ES-I3 (cell line): ENCODE measurements at regions not wholly inside any gene's neighbourhood (a gene's known extent, or its start where the extent isn't known, plus 50 kb on each side); places are given as distances from the start of the nearest gene placed in this dataset.

ENCODE experiments used
- H3K36me3 ChIP-seq: 2 replicates; pipeline ENCODE4 v1.6.1; 2013; ENCODE audit warnings: mild to moderate bottlenecking, low read length, control low read depth, moderate library complexity; ENCODE audit not compliant: insufficient read depth
- H3K4me1 ChIP-seq: 2 replicates; pipeline ENCODE4 v1.6.1; 2013; ENCODE audit warnings: mild to moderate bottlenecking, control low read depth, low read length; ENCODE audit not compliant: insufficient read depth
- H3K9ac ChIP-seq: 2 replicates; pipeline ENCODE4 v1.6.1; 2013; ENCODE audit warnings: low read depth, mild to moderate bottlenecking, low read length, moderate library complexity
- H3K9me3 ChIP-seq: 2 replicates; pipeline ENCODE4 v1.6.1; 2013; ENCODE audit warnings: mild to moderate bottlenecking, low read length, moderate library complexity; ENCODE audit not compliant: control insufficient read depth, insufficient read depth

- Histone ChIP-seq H3K36me3 (no peaks in the 10 kb centered on the region), H3K9ac (no peak overlapping the region), H3K9me3 (no peaks in the 10 kb centered on the region), H3K4me1 (no peaks in the 10 kb centered on the region; the same call in 1 of the 2 replicates)
These were observed 171.1 kb upstream of the RBMS1 start for GRCh38 chr2:160664603-160665140.

DNA sequence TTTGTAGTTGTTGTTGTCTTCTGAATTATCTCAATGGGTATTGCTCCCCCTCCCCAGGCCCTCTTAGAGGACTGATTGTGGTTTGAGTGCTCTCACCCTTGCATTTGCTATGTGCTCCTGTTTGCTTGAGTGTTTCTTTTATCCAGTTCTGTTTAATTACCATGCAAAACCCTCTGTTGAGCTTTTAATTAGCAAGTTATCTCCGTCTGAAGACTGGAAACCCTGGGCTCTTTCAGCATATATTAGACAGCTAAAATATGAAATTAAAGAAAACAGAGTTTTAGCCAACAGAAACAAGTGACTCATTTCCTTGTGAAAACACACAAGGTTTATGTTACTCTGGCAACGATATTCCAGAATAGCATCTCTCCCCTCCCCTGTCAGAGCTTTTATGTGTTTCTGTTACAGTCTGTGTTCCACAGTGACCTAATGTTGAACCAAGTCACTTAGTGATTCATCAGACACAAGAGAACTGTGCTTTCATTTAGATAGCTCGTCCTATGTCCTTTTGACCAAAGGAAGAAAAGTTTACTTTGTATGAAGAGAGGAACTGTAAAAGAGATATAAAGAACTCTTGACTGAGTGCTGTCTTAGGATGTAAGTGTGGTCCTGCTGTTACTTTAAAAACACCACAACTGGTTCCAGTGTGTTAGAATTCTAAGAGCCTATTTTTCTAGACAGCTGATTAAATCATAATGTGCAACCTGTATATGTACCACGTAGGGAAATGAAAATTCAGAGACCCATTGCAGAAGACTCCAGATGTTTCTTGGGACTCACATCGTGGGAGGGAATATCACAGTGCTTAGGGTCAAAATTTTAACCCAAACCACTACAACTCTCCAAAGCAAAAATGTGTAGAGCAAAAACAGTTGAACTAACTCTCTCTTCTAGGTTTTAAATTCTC, 172.8 kb upstream of the RBMS1 start:
- H3K9ac ChIP-seq = no peak overlapping the region
- no peaks in the 10 kb centered on the region for H3K36me3 ChIP-seq
- no peaks in the 10 kb centered on the region for H3K9me3 ChIP-seq
- H3K4me1 ChIP-seq = no peaks in the 10 kb centered on the region; the same call in 1 of the 2 replicates

- Histone ChIP-seq H3K9me3 (no peaks in the 10 kb centered on the region), H3K9ac (no peak overlapping the region), H3K4me1 (no peaks in the 10 kb centered on the region; the same call in 1 of the 2 replicates), H3K36me3 (no peaks in the 10 kb centered on the region)
These were observed 174.2 kb upstream of the RBMS1 start for GRCh38 chr2:160667811-160668210.

DNA sequence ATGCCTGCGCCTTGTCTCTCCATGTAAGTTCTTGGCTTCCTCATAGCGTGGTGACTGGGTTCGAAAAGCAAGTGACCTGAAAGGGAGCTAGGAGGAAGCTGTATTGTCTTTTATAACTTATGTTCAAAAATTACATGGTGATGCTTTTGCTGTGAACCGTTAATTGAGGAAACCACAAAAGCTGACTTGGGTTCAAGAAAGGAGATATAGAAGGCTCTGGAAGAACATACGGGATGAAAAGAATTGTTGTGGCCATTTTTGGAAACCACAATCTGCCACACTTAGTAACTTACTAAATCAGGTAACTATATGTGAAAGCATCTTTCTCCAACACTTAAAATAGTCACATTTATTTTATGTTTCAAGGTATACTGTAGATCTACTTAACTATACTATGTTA, 177.0 kb upstream of the RBMS1 start:
- H3K4me1 ChIP-seq = no peaks in the 10 kb centered on the region; the same call in 1 of the 2 replicates
- no peak overlapping the region for H3K9ac ChIP-seq
- H3K9me3 ChIP-seq = no peaks in the 10 kb centered on the region
- H3K36me3 ChIP-seq = no peaks in the 10 kb centered on the region

GRCh38 chr2:160672211-160672610, 178.6 kb upstream of the RBMS1 start:
- no peak overlapping the region for H3K9ac ChIP-seq
- no peaks in the 10 kb centered on the region for H3K9me3 ChIP-seq
- H3K36me3 ChIP-seq = no peaks in the 10 kb centered on the region
- H3K4me1 ChIP-seq = no peaks in the 10 kb centered on the region

DNA sequence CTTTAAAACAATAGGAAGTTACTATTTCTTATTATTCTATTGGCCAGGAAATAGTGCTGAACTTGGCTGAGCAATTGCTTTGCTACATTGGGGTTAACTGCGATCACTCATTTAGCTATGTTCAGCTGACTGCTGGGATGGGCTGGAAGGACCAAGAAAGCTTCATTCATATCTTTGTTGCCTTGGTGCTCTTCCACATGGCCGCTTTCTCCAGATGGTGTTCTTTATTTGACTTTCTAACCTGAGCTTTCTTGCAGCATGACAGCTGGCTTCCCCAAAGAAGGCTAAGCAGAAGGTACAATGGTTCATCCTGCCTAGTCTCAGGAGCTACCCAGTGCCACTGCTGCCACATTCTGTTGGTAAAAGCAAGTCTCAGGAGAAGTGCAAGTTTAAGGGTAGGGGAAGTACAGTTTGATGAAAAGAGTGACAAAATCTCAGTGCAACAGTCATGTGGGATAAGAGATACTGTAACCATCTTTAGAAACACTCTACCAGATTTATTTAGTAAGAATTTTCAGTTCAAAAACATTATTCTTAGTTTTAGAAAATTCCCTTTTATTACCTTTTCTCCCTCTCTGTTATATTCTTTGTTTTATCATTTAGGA, 180.6 kb upstream of the RBMS1 start:
- H3K9ac ChIP-seq = no peak overlapping the region

DNA sequence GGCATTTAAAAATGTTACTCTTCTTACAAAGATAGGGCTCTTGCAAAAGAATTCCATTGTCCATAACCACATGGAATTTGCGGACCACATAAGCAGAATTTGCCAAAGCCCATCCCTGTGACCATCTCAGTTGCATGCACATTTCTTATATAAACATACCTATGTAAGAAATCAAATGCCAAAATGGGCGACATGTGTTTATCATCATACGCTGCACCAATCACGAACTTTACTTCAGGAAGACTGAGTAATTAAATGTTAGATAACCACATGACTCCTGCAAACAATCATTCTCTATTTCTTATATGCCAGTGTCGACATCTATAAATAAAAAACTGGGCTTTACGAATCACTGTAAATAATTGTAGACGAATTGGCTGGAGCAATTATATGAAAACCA, 186.1 kb upstream of the RBMS1 start:
- H3K36me3 ChIP-seq = no peaks in the 10 kb centered on the region; the same call in 1 of the 2 replicates
- no peak overlapping the region for H3K9ac ChIP-seq
- no peaks in the 10 kb centered on the region for H3K4me1 ChIP-seq
- H3K9me3 ChIP-seq = no peaks in the 10 kb centered on the region; the same call in 1 of the 2 replicates

More for the DNA sequence above, 180.6 kb upstream of the RBMS1 start:
- no peaks in the 10 kb centered on the region for H3K4me1 ChIP-seq
- H3K36me3 ChIP-seq = no peaks in the 10 kb centered on the region; the same call in 1 of the 2 replicates
- H3K9me3 ChIP-seq = no peaks in the 10 kb centered on the region

GRCh38 chr2:160680294-160680693, 186.7 kb upstream of the RBMS1 start:
- Histone ChIP-seq H3K4me1 (no peaks in the 10 kb centered on the region), H3K9ac (no peak overlapping the region), H3K36me3 (no peaks in the 10 kb centered on the region; the same call in 1 of the 2 replicates), H3K9me3 (no peaks in the 10 kb centered on the region; the same call in 1 of the 2 replicates)

GRCh38 chr2:160680974-160681373, 187.4 kb upstream of the RBMS1 start:
- Histone ChIP-seq H3K9me3 (no peaks in the 10 kb centered on the region; the same call in 1 of the 2 replicates), H3K9ac (no peak overlapping the region), H3K36me3 (no peaks in the 10 kb centered on the region; the same call in 1 of the 2 replicates), H3K4me1 (no peaks in the 10 kb centered on the region)

- H3K9ac ChIP-seq = no peak overlapping the region
- no peaks in the 10 kb centered on the region for H3K36me3 ChIP-seq
- no peaks in the 10 kb centered on the region; the same call in 1 of the 2 replicates for H3K9me3 ChIP-seq
- no peaks in the 10 kb centered on the region for H3K4me1 ChIP-seq
These were observed 189.6 kb upstream of the RBMS1 start for GRCh38 chr2:160683206-160683605.

GRCh38 chr2:160687629-160688028, 194.0 kb upstream of the RBMS1 start:
- H3K9me3 ChIP-seq = no peaks in the 10 kb centered on the region
- H3K9ac ChIP-seq = no peak overlapping the region
- H3K36me3 ChIP-seq = no peaks in the 10 kb centered on the region
- H3K4me1 ChIP-seq = no peaks in the 10 kb centered on the region

- Histone ChIP-seq H3K4me1 (no peaks in the 10 kb centered on the region), H3K9ac (no peak overlapping the region)
These were observed 195.8 kb upstream of the RBMS1 start for GRCh38 chr2:160689441-160689840.

GRCh38 chr2:160694221-160694620, 200.6 kb upstream of the RBMS1 start:
- H3K9ac ChIP-seq = no peak overlapping the region
- no peaks in the 10 kb centered on the region for H3K9me3 ChIP-seq
- H3K36me3 ChIP-seq = no peaks in the 10 kb centered on the region
- no peaks in the 10 kb centered on the region for H3K4me1 ChIP-seq

More at GRCh38 chr2:160689441-160689840, 195.8 kb upstream of the RBMS1 start:
- Histone ChIP-seq H3K9me3 (no peaks in the 10 kb centered on the region), H3K36me3 (no peaks in the 10 kb centered on the region)

DNA sequence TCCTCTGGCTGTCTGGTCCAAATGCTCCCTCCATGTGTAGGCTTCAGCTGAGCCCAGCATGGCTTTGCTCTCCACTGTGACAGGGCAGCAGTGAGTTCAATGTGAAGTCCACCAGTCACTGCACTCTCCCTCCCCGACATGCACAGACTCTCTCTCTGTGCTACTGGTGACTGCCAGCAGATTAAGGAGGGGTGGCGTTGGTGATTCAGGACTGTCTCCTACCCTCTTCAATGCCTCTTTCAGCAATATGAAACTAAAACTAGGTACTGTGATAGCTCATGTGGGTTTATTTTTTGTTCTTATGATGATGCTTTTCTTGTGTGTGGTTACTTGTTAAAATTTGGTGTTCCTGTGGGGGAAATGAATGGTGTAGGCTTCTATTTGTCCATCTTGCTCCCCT, 201.0 kb upstream of the RBMS1 start:
- Histone ChIP-seq H3K4me1 (no peaks in the 10 kb centered on the region), H3K36me3 (no peaks in the 10 kb centered on the region), H3K9me3 (no peaks in the 10 kb centered on the region), H3K9ac (no peak overlapping the region)
